ENCODE measurements at regions not wholly inside any gene's neighbourhood (a gene's known extent, or its start where the extent isn't known, plus 50 kb on each side); places are given as distances from the start of the nearest gene placed in this dataset.

DNA sequence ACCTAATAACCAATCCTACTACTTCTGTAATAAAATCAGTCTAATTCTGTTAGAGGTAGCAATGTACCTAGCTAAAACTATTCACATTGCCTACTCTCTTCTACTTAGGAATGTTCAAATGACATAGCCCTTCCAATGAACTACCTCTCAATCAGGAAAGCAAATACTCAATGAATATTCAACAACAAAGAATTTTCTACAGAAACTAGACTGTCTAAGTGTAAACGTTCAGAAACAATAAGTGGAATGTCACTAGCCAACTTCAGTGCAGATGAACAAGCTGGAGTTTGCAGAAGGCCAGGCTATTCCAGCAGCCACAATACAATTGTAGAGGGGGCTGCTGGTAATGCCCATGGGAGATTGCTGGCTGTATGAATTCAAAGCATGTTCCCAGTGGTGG lies 743.2 kb upstream of the CDH10 start:
- TF ChIP-seq, protein P1, sequence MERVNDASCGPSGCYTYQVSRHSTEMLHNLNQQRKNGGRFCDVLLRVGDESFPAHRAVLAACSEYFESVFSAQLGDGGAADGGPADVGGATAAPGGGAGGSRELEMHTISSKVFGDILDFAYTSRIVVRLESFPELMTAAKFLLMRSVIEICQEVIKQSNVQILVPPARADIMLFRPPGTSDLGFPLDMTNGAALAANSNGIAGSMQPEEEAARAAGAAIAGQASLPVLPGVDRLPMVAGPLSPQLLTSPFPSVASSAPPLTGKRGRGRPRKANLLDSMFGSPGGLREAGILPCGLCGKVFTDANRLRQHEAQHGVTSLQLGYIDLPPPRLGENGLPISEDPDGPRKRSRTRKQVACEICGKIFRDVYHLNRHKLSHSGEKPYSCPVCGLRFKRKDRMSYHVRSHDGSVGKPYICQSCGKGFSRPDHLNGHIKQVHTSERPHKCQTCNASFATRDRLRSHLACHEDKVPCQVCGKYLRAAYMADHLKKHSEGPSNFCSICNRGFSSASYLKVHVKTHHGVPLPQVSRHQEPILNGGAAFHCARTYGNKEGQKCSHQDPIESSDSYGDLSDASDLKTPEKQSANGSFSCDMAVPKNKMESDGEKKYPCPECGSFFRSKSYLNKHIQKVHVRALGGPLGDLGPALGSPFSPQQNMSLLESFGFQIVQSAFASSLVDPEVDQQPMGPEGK (CRISPR knock-in tag; IDR thresholded peaks at IDR 0.05; ENCODE audit: borderline replicate concordance), result no peak
- TF ChIP-seq ZNF70 (CRISPR knock-in tag; IDR thresholded peaks at IDR 0.05) (no peak), ARNTL (CRISPR knock-in tag; IDR thresholded peaks at IDR 0.05; ENCODE audit: borderline replicate concordance, low read depth) (no peak), ESRRG (CRISPR knock-in tag; IDR thresholded peaks at IDR 0.05) (no peak), ZC3H10 (CRISPR knock-in tag; IDR thresholded peaks at IDR 0.05) (no peak), GLIS3 (CRISPR knock-in tag; IDR thresholded peaks at IDR 0.05) (no peak), ZFP30 (CRISPR knock-in tag; IDR thresholded peaks at IDR 0.05) (no peak), TOX (CRISPR knock-in tag; IDR thresholded peaks at IDR 0.05; ENCODE audit: borderline replicate concordance) (no peak)

Measured in SK-N-SH treated with all-trans-retinoic acid at 6 μM for 48 hours (cell line).